ENCODE measurements at regions not wholly inside any gene's neighbourhood (a gene's known extent, or its start where the extent isn't known, plus 50 kb on each side); places are given as distances from the start of the nearest gene placed in this dataset.

- TF ChIP-seq CTCF (IDR thresholded peaks at IDR 0.05; ENCODE audit: low read depth, low read length) (no peak), POLR2A (IDR thresholded peaks at IDR 0.05; ENCODE audit: extremely low read depth, insufficient read length) (no peak)
- TF ChIP-seq, protein P1, sequence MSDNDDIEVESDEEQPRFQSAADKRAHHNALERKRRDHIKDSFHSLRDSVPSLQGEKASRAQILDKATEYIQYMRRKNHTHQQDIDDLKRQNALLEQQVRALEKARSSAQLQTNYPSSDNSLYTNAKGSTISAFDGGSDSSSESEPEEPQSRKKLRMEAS (IDR thresholded peaks at IDR 0.05; ENCODE audit: low read depth, low read length) = no peak
Observed at GRCh38 chr14:98724734-98725133, 547.3 kb downstream of the BCL11B start.

All from NB4 (cell line).